Colonic mucosa (tissue), 4 donors: ENCODE measurements at regions not wholly inside any gene's neighbourhood (a gene's known extent, or its start where the extent isn't known, plus 50 kb on each side); places are given as distances from the start of the nearest gene placed in this dataset.

Source experiments
- DNase-seq: peaks from one replicate; pipeline ENCODE4 v3.0.0-alpha.2; 2020
- H3K27ac ChIP-seq: fragments of 200-600 bp; one replicate; pipeline ENCODE4 v1.8.0; 2021
- H3K27me3 ChIP-seq: fragments of 200-600 bp; one replicate; pipeline ENCODE4 v1.8.0; 2021
- H3K36me3 ChIP-seq: fragments of 200-600 bp; one replicate; pipeline ENCODE4 v1.8.0; 2021
- H3K4me1 ChIP-seq: fragments of 200-600 bp; one replicate; pipeline ENCODE4 v1.8.0; 2021; ENCODE audit warnings: mild to moderate bottlenecking
- H3K4me3 ChIP-seq: fragments of 200-600 bp; one replicate; pipeline ENCODE4 v1.8.0; 2021
- H3K9ac ChIP-seq, 2 donors: one replicate each; pipeline ENCODE4 v1.7.0; 2013; ENCODE audit warnings: control low read depth in 2 of 2, low read depth in 2 of 2, low read length in 2 of 2
- H3K9me3 ChIP-seq: fragments of 200-600 bp; one replicate; pipeline ENCODE4 v1.8.0; 2021
- CTCF ChIP-seq: fragments of 200-600 bp; IDR thresholded peaks from one replicate; pipeline ENCODE4 v1.8.0; 2022; ENCODE audit warnings: antibody characterized with exemption, mild to moderate bottlenecking
- intact Hi-C: fragments of 100-400 bp; cut with DNase I; formaldehyde crosslinking; loops from one replicate; pipeline ENCODE4 v1.14.1; 2022
- donor health status: healthy.
- donor health status: DM: no; HTN: no; CAD: no.
- donor health status: DM: no; HTN: no; CAD: no.

- Histone ChIP-seq H3K27ac (no peak overlapping the region), H3K36me3 (no peaks in the 10 kb centered on the region), H3K4me3 (no peak overlapping the region), H3K4me1 (no peaks in the 10 kb centered on the region), H3K27me3 (no peaks in the 10 kb centered on the region), H3K9ac (no peak overlapping the region), H3K9me3 (no peaks in the 10 kb centered on the region)
- TF ChIP-seq CTCF = no peak
- intact Hi-C loops = no loop called here
- DNase-seq = no peak
These were observed 155.4 kb upstream of the KYNU start for GRCh38 chr2:142722086-142722485.

GRCh38 chr2:142721015-142721414 lies 156.4 kb upstream of the KYNU start:
- TF ChIP-seq CTCF = no peak
- intact Hi-C loops = no loop called here
- H3K36me3 ChIP-seq = no peaks in the 10 kb centered on the region
- no peak overlapping the region for H3K4me3 ChIP-seq
- no peak overlapping the region for H3K27ac ChIP-seq
- DNase-seq = no peak
- no peaks in the 10 kb centered on the region for H3K27me3 ChIP-seq
- H3K9me3 ChIP-seq = no peaks in the 10 kb centered on the region
- no peaks in the 10 kb centered on the region for H3K4me1 ChIP-seq
- H3K9ac ChIP-seq = no peak overlapping the region

GRCh38 chr2:142718576-142719155 lies 158.8 kb upstream of the KYNU start:
- H3K4me3 ChIP-seq = no peak overlapping the region
- TF ChIP-seq CTCF = no peak
- no peak for DNase-seq
- H3K36me3 ChIP-seq = no peaks in the 10 kb centered on the region
- H3K9ac ChIP-seq = no peak overlapping the region
- H3K27me3 ChIP-seq = no peaks in the 10 kb centered on the region
- no peak overlapping the region for H3K27ac ChIP-seq
- H3K9me3 ChIP-seq = no peaks in the 10 kb centered on the region
- intact Hi-C loops = no loop called here
- no peaks in the 10 kb centered on the region for H3K4me1 ChIP-seq

- intact Hi-C loops = no loop called here
- DNase-seq = no peak
- no peaks in the 10 kb centered on the region for H3K36me3 ChIP-seq
- H3K9me3 ChIP-seq = no peaks in the 10 kb centered on the region
- H3K27ac ChIP-seq = no peak overlapping the region
- H3K9ac ChIP-seq = no peak overlapping the region
- TF ChIP-seq CTCF = no peak
- H3K4me3 ChIP-seq = no peak overlapping the region
- no peaks in the 10 kb centered on the region for H3K27me3 ChIP-seq
- no peaks in the 10 kb centered on the region for H3K4me1 ChIP-seq
These were observed 160.8 kb upstream of the KYNU start for GRCh38 chr2:142716463-142717242.

GRCh38 chr2:142714600-142714999 lies 162.9 kb upstream of the KYNU start:
- intact Hi-C loops = no loop called here
- Histone ChIP-seq H3K9ac (no peak overlapping the region), H3K9me3 (no peaks in the 10 kb centered on the region), H3K27ac (no peak overlapping the region), H3K4me3 (no peak overlapping the region), H3K27me3 (no peaks in the 10 kb centered on the region), H3K4me1 (no peaks in the 10 kb centered on the region), H3K36me3 (no peaks in the 10 kb centered on the region)
- TF ChIP-seq CTCF = no peak
- no peak for DNase-seq
